HL-60 (cell line): ENCODE measurements at regions not wholly inside any gene's neighbourhood (a gene's known extent, or its start where the extent isn't known, plus 50 kb on each side); places are given as distances from the start of the nearest gene placed in this dataset.

ENCODE experiments used
- DNase-seq, 2 experiments: peaks; one replicate each; pipeline ENCODE4 v3.0.0-alpha.2; 2010 to 2020; ENCODE audit warnings: low read depth in 1 of 2, low spot score in 1 of 2
- H3K27ac ChIP-seq: fragments of 250-450 bp; sonication (Bioruptor Pico); replicated peaks from 2 replicates; pipeline ENCODE4 v1.5.1; 2020; ENCODE audit warnings: mild to moderate bottlenecking, moderate library complexity
- H3K27me3 ChIP-seq: fragments of 250-450 bp; sonication (Bioruptor Pico); 2 replicates; pipeline ENCODE4 v1.5.1; 2021; ENCODE audit warnings: mild to moderate bottlenecking, moderate library complexity; ENCODE audit not compliant: insufficient read depth, poor library complexity, severe bottlenecking
- H3K4me3 ChIP-seq: replicated peaks from 2 replicates; pipeline ENCODE4 v1.5.1; 2011; ENCODE audit warnings: mild to moderate bottlenecking, control low read depth, low read length; ENCODE audit not compliant: insufficient read depth
- GABPA ChIP-seq: IDR thresholded peaks from 2 replicates; pipeline ENCODE4 v1.6.1; 2012; ENCODE audit warnings: low read depth
- POLR2AphosphoS5 ChIP-seq: IDR thresholded peaks from 2 replicates; pipeline ENCODE4 v1.6.1; 2012; ENCODE audit warnings: low read depth
- SPI1 ChIP-seq: IDR thresholded peaks from 2 replicates; pipeline ENCODE4 v1.6.1; 2012; ENCODE audit warnings: low read depth, mild to moderate bottlenecking, borderline replicate concordance
- TF ChIP-seq, protein P1 (sequence below): IDR thresholded peaks from one replicate; pipeline ENCODE4 v1.5.1; 2011; ENCODE audit warnings: low read length, control low read depth, inconsistent platforms; ENCODE audit not compliant: insufficient read depth
- TF ChIP-seq, protein P2 (sequence below): IDR thresholded peaks from 2 replicates; pipeline ENCODE4 v1.6.1; 2012; ENCODE audit warnings: low read depth; ENCODE audit not compliant: insufficient replicate concordance

DNA sequence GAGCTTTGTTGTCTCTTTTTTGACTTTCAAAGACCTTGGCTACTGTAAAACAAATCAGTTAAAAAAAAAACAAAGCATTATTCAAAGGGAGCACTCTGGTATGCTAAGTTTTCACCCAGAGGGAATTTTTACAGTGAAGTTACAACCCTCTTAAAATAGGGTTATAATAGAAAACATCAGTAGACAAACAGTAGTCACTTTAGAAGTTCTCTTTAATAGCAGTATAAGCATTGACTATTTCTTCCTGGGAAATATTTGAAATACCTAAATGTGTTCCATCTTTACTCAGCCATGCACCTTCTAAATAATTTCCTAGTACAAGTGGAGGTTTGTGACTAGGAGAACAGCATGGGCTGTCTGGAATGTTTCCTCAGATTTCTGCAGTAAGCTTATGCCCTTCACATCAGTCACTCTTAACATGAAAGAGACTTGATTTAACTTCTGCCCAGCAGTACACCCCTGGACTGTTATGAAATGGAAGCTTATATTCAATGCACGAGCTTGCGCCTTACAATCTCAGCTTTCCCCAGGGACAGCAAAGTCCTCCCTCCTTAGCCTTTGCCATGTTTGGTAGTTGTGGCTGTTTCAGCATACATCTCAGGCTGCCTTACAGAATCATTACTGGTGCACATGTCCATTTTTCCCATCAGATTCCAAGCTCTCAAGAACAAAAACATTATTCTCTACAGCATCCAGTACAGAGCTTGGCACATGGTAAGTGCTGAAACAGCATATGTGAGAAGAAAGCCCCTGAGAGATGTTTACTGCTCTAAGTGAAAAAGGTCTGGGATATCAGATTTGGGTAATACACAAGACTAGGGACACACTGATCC lies 191.5 kb downstream of the ZNF608 start:
- Histone ChIP-seq H3K4me3 (no peak overlapping the region), H3K27me3 (no peaks in the 10 kb centered on the region), H3K27ac (no peak overlapping the region)
- DNase-seq = no peak
- TF ChIP-seq GABPA = no peak
- TF ChIP-seq SPI1 = no peak
- TF ChIP-seq, protein P1, sequence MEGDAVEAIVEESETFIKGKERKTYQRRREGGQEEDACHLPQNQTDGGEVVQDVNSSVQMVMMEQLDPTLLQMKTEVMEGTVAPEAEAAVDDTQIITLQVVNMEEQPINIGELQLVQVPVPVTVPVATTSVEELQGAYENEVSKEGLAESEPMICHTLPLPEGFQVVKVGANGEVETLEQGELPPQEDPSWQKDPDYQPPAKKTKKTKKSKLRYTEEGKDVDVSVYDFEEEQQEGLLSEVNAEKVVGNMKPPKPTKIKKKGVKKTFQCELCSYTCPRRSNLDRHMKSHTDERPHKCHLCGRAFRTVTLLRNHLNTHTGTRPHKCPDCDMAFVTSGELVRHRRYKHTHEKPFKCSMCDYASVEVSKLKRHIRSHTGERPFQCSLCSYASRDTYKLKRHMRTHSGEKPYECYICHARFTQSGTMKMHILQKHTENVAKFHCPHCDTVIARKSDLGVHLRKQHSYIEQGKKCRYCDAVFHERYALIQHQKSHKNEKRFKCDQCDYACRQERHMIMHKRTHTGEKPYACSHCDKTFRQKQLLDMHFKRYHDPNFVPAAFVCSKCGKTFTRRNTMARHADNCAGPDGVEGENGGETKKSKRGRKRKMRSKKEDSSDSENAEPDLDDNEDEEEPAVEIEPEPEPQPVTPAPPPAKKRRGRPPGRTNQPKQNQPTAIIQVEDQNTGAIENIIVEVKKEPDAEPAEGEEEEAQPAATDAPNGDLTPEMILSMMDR = no peak
- TF ChIP-seq, protein P2, sequence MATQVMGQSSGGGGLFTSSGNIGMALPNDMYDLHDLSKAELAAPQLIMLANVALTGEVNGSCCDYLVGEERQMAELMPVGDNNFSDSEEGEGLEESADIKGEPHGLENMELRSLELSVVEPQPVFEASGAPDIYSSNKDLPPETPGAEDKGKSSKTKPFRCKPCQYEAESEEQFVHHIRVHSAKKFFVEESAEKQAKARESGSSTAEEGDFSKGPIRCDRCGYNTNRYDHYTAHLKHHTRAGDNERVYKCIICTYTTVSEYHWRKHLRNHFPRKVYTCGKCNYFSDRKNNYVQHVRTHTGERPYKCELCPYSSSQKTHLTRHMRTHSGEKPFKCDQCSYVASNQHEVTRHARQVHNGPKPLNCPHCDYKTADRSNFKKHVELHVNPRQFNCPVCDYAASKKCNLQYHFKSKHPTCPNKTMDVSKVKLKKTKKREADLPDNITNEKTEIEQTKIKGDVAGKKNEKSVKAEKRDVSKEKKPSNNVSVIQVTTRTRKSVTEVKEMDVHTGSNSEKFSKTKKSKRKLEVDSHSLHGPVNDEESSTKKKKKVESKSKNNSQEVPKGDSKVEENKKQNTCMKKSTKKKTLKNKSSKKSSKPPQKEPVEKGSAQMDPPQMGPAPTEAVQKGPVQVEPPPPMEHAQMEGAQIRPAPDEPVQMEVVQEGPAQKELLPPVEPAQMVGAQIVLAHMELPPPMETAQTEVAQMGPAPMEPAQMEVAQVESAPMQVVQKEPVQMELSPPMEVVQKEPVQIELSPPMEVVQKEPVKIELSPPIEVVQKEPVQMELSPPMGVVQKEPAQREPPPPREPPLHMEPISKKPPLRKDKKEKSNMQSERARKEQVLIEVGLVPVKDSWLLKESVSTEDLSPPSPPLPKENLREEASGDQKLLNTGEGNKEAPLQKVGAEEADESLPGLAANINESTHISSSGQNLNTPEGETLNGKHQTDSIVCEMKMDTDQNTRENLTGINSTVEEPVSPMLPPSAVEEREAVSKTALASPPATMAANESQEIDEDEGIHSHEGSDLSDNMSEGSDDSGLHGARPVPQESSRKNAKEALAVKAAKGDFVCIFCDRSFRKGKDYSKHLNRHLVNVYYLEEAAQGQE = no peak
- TF ChIP-seq POLR2AphosphoS5 = no peak

DNA sequence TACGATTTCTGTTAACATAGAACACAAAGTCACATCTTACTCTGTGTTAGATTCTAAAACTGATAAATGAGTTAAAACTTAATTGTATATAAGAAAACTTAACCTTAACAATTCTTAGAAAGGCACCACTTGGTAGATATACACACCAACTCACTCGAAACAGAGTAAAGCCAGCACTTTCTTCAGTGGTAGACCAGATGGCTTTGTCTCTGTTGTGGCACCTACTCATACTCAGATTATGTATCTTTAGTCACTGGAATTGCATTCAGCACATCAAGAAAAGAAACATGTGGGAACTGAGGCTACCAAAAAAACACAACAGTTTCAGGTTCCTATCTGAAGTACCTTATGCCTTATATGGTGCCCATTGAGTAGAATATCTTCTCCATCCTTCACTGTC lies 192.5 kb downstream of the ZNF608 start:
- DNase-seq = no peak
- no peaks in the 10 kb centered on the region for H3K27me3 ChIP-seq
- TF ChIP-seq, protein P2 = no peak
- TF ChIP-seq GABPA = no peak
- TF ChIP-seq POLR2AphosphoS5 = no peak
- TF ChIP-seq, protein P1 = no peak
- TF ChIP-seq SPI1 = no peak
- H3K27ac ChIP-seq = no peak overlapping the region
- no peak overlapping the region for H3K4me3 ChIP-seq

DNA sequence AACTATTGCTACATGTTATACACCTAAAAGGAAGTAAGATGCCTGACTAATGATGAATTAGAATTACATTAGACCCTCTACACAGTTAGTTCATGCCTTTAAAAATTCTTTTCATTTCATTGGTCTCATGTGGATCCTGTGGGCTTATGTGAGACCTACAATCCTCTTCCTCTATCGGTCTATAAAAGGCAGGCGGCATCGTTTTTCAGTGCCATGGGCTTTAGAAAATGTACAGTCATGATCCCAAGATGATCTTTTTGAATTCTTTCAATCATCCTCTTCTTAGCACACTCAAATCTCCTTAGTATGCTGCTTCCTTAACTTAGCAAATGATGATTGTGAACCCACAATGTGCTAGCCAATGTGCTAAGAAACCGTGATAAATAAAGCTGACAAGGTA lies 193.9 kb downstream of the ZNF608 start:
- Histone ChIP-seq H3K27ac (no peak overlapping the region), H3K4me3 (no peak overlapping the region), H3K27me3 (no peaks in the 10 kb centered on the region)
- TF ChIP-seq POLR2AphosphoS5 = no peak
- TF ChIP-seq SPI1 = no peak
- TF ChIP-seq, protein P2 = no peak
- no peak for TF ChIP-seq GABPA
- TF ChIP-seq, protein P1 = no peak
- no peak for DNase-seq
